Parathyroid adenoma (tissue), 2 donors: ENCODE measurements at regions not wholly inside any gene's neighbourhood (a gene's known extent, or its start where the extent isn't known, plus 50 kb on each side); places are given as distances from the start of the nearest gene placed in this dataset.

ENCODE experiments used
- H2AFZ ChIP-seq: fragments of 300-600 bp; sonication (generic); one replicate; pipeline ENCODE4 v1.7.0; 2017; ENCODE audit warnings: antibody characterized with exemption, mild to moderate bottlenecking
- H3K27ac ChIP-seq: fragments of 300-600 bp; sonication (generic); one replicate; pipeline ENCODE4 v1.7.0; 2017
- H3K27me3 ChIP-seq: fragments of 300-600 bp; sonication (generic); one replicate; pipeline ENCODE4 v1.7.0; 2017; ENCODE audit warnings: low read length; ENCODE audit not compliant: control insufficient read depth, insufficient read depth
- H3K36me3 ChIP-seq: fragments of 300-600 bp; sonication (generic); one replicate; pipeline ENCODE4 v1.7.0; 2017; ENCODE audit warnings: low read length; ENCODE audit not compliant: control insufficient read depth, insufficient read depth
- H3K4me1 ChIP-seq: fragments of 300-600 bp; sonication (generic); one replicate; pipeline ENCODE4 v1.7.0; 2017; ENCODE audit warnings: control low read depth
- H3K4me2 ChIP-seq: fragments of 300-600 bp; sonication (generic); one replicate; pipeline ENCODE4 v1.7.0; 2017; ENCODE audit warnings: low read length
- H3K4me3 ChIP-seq: fragments of 300-600 bp; sonication (generic); one replicate; pipeline ENCODE4 v1.7.0; 2017; ENCODE audit warnings: low read depth, low read length
- H3K79me2 ChIP-seq: fragments of 300-600 bp; sonication (generic); one replicate; pipeline ENCODE4 v1.7.0; 2017; ENCODE audit warnings: control low read depth
- H3K9ac ChIP-seq: fragments of 300-600 bp; sonication (generic); one replicate; pipeline ENCODE4 v1.7.0; 2017; ENCODE audit warnings: mild to moderate bottlenecking
- H3K9me3 ChIP-seq: fragments of 300-600 bp; sonication (generic); one replicate; pipeline ENCODE4 v1.7.0; 2017; ENCODE audit warnings: low read length; ENCODE audit not compliant: control insufficient read depth
- CTCF ChIP-seq: fragments of 300-600 bp; sonication (generic); IDR thresholded peaks from one replicate; pipeline ENCODE4 v1.7.0; 2017; ENCODE audit warnings: antibody characterized with exemption, mild to moderate bottlenecking
- donor health status: primary hyperparathyroidism.

GRCh38 chr22:47238690-47239473 lies 476.4 kb downstream of the TBC1D22A start:
- H3K4me3 ChIP-seq: no peak overlapping the region
- H3K79me2 ChIP-seq: no peaks in the 10 kb centered on the region
- TF ChIP-seq CTCF: no peak
- H3K4me1 ChIP-seq: no peaks in the 10 kb centered on the region
- no peaks in the 10 kb centered on the region for H3K36me3 ChIP-seq
- H2AFZ ChIP-seq: no peak overlapping the region
- no peaks in the 10 kb centered on the region for H3K9me3 ChIP-seq
- no peak overlapping the region for H3K9ac ChIP-seq
- H3K27me3 ChIP-seq: no peaks in the 10 kb centered on the region
- no peak overlapping the region for H3K27ac ChIP-seq
- H3K4me2 ChIP-seq: no peak overlapping the region

DNA sequence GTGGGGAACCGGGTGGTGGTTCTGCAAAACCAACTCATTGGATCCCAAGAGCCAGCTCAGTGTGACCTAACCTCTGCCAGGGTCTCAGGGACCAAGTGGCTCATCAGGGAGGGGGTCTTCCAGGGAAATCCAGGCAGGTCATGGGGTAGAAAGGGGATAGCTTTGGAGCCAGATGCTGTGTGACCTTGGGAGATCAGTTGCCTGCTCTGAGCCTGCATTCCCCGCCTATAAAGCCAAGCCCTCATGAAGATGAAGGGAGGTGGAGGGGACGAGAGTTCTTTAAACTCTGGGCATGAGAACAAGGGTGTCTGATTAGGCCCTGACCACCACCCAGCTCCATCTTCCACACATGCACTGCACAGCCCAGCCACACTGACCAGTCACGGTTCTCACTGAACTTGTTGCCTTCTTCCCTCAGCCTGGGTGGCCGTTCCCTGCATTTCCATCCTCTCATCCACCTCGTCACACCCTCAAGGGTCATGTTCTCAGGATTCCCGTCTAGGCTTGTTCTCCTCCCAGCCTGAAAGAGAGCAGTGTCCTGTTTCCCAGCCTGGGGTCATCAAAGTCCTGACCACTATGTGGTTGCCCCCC lies 475.5 kb downstream of the TBC1D22A start:
- H3K79me2 ChIP-seq: no peaks in the 10 kb centered on the region
- no peak overlapping the region for H3K9ac ChIP-seq
- TF ChIP-seq CTCF: no peak
- H3K27me3 ChIP-seq: no peaks in the 10 kb centered on the region
- no peak overlapping the region for H3K4me2 ChIP-seq
- no peaks in the 10 kb centered on the region for H3K36me3 ChIP-seq
- H3K4me3 ChIP-seq: no peak overlapping the region
- no peak overlapping the region for H2AFZ ChIP-seq
- H3K9me3 ChIP-seq: no peaks in the 10 kb centered on the region
- no peak overlapping the region for H3K27ac ChIP-seq
- H3K4me1 ChIP-seq: no peaks in the 10 kb centered on the region

- Histone ChIP-seq H3K36me3 (no peaks in the 10 kb centered on the region), H3K9me3 (no peaks in the 10 kb centered on the region), H3K27ac (no peak overlapping the region), H3K4me3 (no peak overlapping the region), H2AFZ (no peak overlapping the region), H3K27me3 (no peaks in the 10 kb centered on the region), H3K4me1 (no peaks in the 10 kb centered on the region), H3K4me2 (no peak overlapping the region), H3K79me2 (no peaks in the 10 kb centered on the region), H3K9ac (no peak overlapping the region)
- no peak for TF ChIP-seq CTCF
These were observed 474.3 kb downstream of the TBC1D22A start for GRCh38 chr22:47236718-47237117.

- no peak for TF ChIP-seq CTCF
- Histone ChIP-seq H3K4me1 (no peaks in the 10 kb centered on the region), H3K27me3 (no peaks in the 10 kb centered on the region), H3K9ac (no peak overlapping the region), H3K4me2 (no peak overlapping the region), H2AFZ (no peak overlapping the region), H3K9me3 (no peaks in the 10 kb centered on the region), H3K4me3 (no peak overlapping the region), H3K27ac (no peak overlapping the region), H3K79me2 (no peaks in the 10 kb centered on the region), H3K36me3 (no peaks in the 10 kb centered on the region)
These were observed 473.7 kb downstream of the TBC1D22A start for GRCh38 chr22:47236161-47236560.
